ENCODE measurements at regions not wholly inside any gene's neighbourhood (a gene's known extent, or its start where the extent isn't known, plus 50 kb on each side); places are given as distances from the start of the nearest gene placed in this dataset.

GRCh38 chr2:48146552-48146951, 167.9 kb upstream of the FOXN2 start:
- DNase-seq, result no peak

- no peak for DNase-seq
Measured at GRCh38 chr2:48147719-48148118, 166.8 kb upstream of the FOXN2 start.

- no peak for DNase-seq
Measured at GRCh38 chr2:48148841-48149430, 165.5 kb upstream of the FOXN2 start.

- no peak for DNase-seq
Measured at GRCh38 chr2:48157150-48157549, 157.3 kb upstream of the FOXN2 start.

GRCh38 chr2:48161628-48162027, 152.9 kb upstream of the FOXN2 start:
- no peak for DNase-seq

GRCh38 chr2:48162742-48163141, 151.7 kb upstream of the FOXN2 start:
- DNase-seq, result no peak

GRCh38 chr2:48165070-48165753, 149.3 kb upstream of the FOXN2 start:
- DNase-seq, result no peak

GRCh38 chr2:48169141-48169592, 145.3 kb upstream of the FOXN2 start:
- DNase-seq, result no peak

- no peak for DNase-seq
Measured at GRCh38 chr2:48170281-48170680, 144.2 kb upstream of the FOXN2 start.

GRCh38 chr2:48173141-48173540, 141.3 kb upstream of the FOXN2 start:
- no peak for DNase-seq

GRCh38 chr2:48174503-48174902, 140.0 kb upstream of the FOXN2 start:
- DNase-seq, result no peak

- no peak for DNase-seq
Measured at GRCh38 chr2:48175254-48175653, 139.2 kb upstream of the FOXN2 start.

GRCh38 chr2:48175656-48176055, 138.8 kb upstream of the FOXN2 start:
- no peak for DNase-seq

GRCh38 chr2:48176876-48177275, 137.6 kb upstream of the FOXN2 start:
- DNase-seq, result no peak

- no peak for DNase-seq
Measured at GRCh38 chr2:48178611-48179010, 135.9 kb upstream of the FOXN2 start.

- no peak for DNase-seq
Measured at GRCh38 chr2:48180557-48180956, 133.9 kb upstream of the FOXN2 start.

- no peak for DNase-seq
Measured at GRCh38 chr2:48183276-48183675, 131.2 kb upstream of the FOXN2 start.

GRCh38 chr2:48183991-48184390, 130.5 kb upstream of the FOXN2 start:
- DNase-seq, result no peak

- no peak for DNase-seq
Measured at GRCh38 chr2:48187503-48187902, 127.0 kb upstream of the FOXN2 start.

- no peak for DNase-seq
Measured at GRCh38 chr2:48189552-48190228, 124.8 kb upstream of the FOXN2 start.

GRCh38 chr2:48190230-48190629, 124.3 kb upstream of the FOXN2 start:
- DNase-seq, result no peak

- no peak for DNase-seq
Measured at GRCh38 chr2:48194641-48195040, 119.8 kb upstream of the FOXN2 start.

GRCh38 chr2:48195169-48195568, 119.3 kb upstream of the FOXN2 start:
- no peak for DNase-seq

GRCh38 chr2:48197618-48198017, 116.9 kb upstream of the FOXN2 start:
- DNase-seq, result no peak

Data from activated naive CD4-positive, alpha-beta T cell treated with anti-CD3 and anti-CD28 coated beads, Interleukin-2, amount 50 U/mL, for 16 hours (primary cell).